ENCODE measurements at regions not wholly inside any gene's neighbourhood (a gene's known extent, or its start where the extent isn't known, plus 50 kb on each side); places are given as distances from the start of the nearest gene placed in this dataset.
A peak's percentile ranks its signal among the peaks of the same experiment; 100 is the strongest.

GRCh38 chr5:68727931-68728330 is 365.9 kb upstream of the SLC30A5 start:
- no peak for TF ChIP-seq CTCF (IDR thresholded peaks at IDR 0.05)
- TF ChIP-seq EZH2phosphoT487 (IDR thresholded peaks at IDR 0.05) = no peak
- no peak for TF ChIP-seq EZH2 (IDR thresholded peaks at IDR 0.05)
- Histone ChIP-seq H3K79me2 (ENCODE audit: low read depth) (no peaks in the 10 kb centered on the region), H3K27ac (no peak overlapping the region), H2AFZ (replicated peaks) (no peak overlapping the region), H3K4me2 (no peak overlapping the region), H3K9me3 (ENCODE audit: low read depth) (no peaks in the 10 kb centered on the region), H3K4me3 (no peak overlapping the region), H3K27me3 (no peaks in the 10 kb centered on the region), H3K4me1 (no peaks in the 10 kb centered on the region), H3F3A (ENCODE audit: low read depth) (no peaks in the 10 kb centered on the region), H3K36me3 (no peaks in the 10 kb centered on the region), H3K9ac (no peak overlapping the region), H4K20me1 (ENCODE audit: low read depth) (no peaks in the 10 kb centered on the region)
- no peak overlapping the region for H3K27ac Mint-ChIP-seq
- no peak for DNase-seq (ENCODE audit: low spot score)
- H3K36me3 Mint-ChIP-seq = no peaks in the 10 kb centered on the region
- no peaks in the 10 kb centered on the region for H3K9me3 Mint-ChIP-seq
- peaks cover 24% of the 10 kb centered on the region for H3K4me1 Mint-ChIP-seq
- no peak overlapping the region for H3K4me3 Mint-ChIP-seq
- peaks cover 4% of the 10 kb centered on the region for H3K27me3 Mint-ChIP-seq (ENCODE audit: insufficient read depth, low read depth)

DNA sequence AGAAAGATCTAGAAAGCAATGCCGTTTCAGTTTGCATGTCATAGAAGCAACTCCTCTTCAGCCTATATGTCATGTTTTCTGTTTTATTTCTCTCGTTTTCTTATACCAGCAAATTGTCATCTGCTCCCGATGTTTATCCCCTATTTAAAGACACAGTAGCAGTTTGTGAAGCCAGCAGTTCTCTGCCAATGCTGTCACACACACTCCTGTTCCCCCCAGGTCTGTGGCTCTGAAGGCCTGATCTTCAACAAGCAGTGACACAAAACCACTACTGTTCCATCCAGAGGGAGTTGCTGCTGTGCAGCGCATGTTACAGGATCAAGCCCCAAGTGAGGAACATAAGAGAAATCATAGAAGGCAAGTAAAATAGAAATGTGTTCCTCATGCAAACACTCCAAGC is 364.1 kb upstream of the SLC30A5 start:
- DNase-seq (ENCODE audit: low spot score) = no peak
- H3F3A ChIP-seq (ENCODE audit: low read depth) = no peaks in the 10 kb centered on the region
- no peaks in the 10 kb centered on the region for H3K79me2 ChIP-seq (ENCODE audit: low read depth)
- H3K4me2 ChIP-seq = no peak overlapping the region
- no peaks in the 10 kb centered on the region for H3K27me3 ChIP-seq
- H3K27me3 Mint-ChIP-seq (ENCODE audit: insufficient read depth, low read depth) = peaks cover 4% of the 10 kb centered on the region
- no peaks in the 10 kb centered on the region for H3K9me3 Mint-ChIP-seq
- H3K4me3 Mint-ChIP-seq = peak overlapping the region; percentile 19
- H3K4me3 ChIP-seq = no peak overlapping the region
- no peak overlapping the region for H3K27ac ChIP-seq
- no peaks in the 10 kb centered on the region for H3K36me3 ChIP-seq
- no peaks in the 10 kb centered on the region for H3K9me3 ChIP-seq (ENCODE audit: low read depth)
- no peak overlapping the region for H3K9ac ChIP-seq
- H3K27ac Mint-ChIP-seq = peak overlapping the region; percentile 72
- H3K36me3 Mint-ChIP-seq = no peaks in the 10 kb centered on the region
- no peaks in the 10 kb centered on the region for H4K20me1 ChIP-seq (ENCODE audit: low read depth)
- H2AFZ ChIP-seq (replicated peaks) = peak overlapping the region; percentile 4
- TF ChIP-seq CTCF (IDR thresholded peaks at IDR 0.05) = no peak
- TF ChIP-seq EZH2phosphoT487 (IDR thresholded peaks at IDR 0.05) = no peak
- TF ChIP-seq EZH2 (IDR thresholded peaks at IDR 0.05) = no peak
- H3K4me1 ChIP-seq = no peaks in the 10 kb centered on the region
- peaks cover 25% of the 10 kb centered on the region for H3K4me1 Mint-ChIP-seq

DNA sequence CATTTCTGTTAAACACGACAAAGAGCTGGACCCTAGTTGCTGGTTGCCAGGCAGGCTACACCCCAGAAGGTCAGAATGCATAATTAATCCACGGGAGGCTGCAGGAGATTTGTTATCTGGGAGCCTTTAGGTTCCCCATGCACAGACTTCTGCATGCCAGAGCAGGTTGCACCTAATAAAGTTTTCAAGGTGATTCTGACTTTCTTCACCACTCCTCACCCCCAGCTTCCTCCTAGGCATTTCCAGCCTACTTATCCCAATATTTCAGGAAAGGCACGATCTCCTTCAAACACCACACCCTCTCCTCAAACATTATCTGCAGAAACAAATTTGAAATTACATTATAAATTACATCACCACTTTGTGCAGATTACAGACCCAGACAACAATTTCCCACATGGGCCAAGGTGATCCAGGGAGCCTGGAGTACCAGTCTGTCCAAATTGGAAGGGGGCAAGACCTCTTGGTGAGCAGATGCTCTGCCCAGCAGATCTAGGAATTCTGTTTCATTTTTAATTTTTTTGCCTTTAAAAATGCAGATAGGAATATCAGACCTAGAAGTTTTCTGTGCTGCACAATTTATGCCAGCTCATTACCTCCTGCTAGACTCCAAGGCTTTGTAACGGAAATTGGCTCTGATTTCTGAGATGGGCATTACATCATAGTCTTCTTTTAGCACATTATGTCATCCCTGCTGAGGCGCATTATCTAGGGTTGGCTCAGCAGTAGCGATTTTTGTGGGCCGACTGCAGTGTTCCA is 363.4 kb upstream of the SLC30A5 start:
- Histone ChIP-seq H3K79me2 (ENCODE audit: low read depth) (no peaks in the 10 kb centered on the region), H3K36me3 (no peaks in the 10 kb centered on the region), H3K4me1 (no peaks in the 10 kb centered on the region), H3K9me3 (ENCODE audit: low read depth) (no peaks in the 10 kb centered on the region), H2AFZ (replicated peaks) (peak overlapping the region; percentile 4), H3K9ac (no peak overlapping the region), H3F3A (ENCODE audit: low read depth) (no peaks in the 10 kb centered on the region), H3K27ac (no peak overlapping the region), H3K27me3 (no peaks in the 10 kb centered on the region), H3K4me3 (no peak overlapping the region), H3K4me2 (no peak overlapping the region), H4K20me1 (ENCODE audit: low read depth) (no peaks in the 10 kb centered on the region)
- Mint-ChIP-seq H3K27me3 (ENCODE audit: insufficient read depth, low read depth) (peaks cover 4% of the 10 kb centered on the region), H3K36me3 (no peaks in the 10 kb centered on the region), H3K4me1 (peaks cover 29% of the 10 kb centered on the region), H3K27ac (peak overlapping the region; percentile 23), H3K4me3 (no peak overlapping the region), H3K9me3 (no peaks in the 10 kb centered on the region)
- no peak for TF ChIP-seq EZH2 (IDR thresholded peaks at IDR 0.05)
- TF ChIP-seq EZH2phosphoT487 (IDR thresholded peaks at IDR 0.05) = no peak
- no peak for TF ChIP-seq CTCF (IDR thresholded peaks at IDR 0.05)
- no peak for DNase-seq (ENCODE audit: low spot score)

Measured in neural progenitor cell (in vitro differentiated cells).